OCI-LY7 (cell line): ENCODE measurements at regions not wholly inside any gene's neighbourhood (a gene's known extent, or its start where the extent isn't known, plus 50 kb on each side); places are given as distances from the start of the nearest gene placed in this dataset.

Experiments used
- BruUV-seq: library from RNA; stranded (reverse); fragments of 400-500 nt; replicated peaks from 2 replicates; lab custom pipeline; 2021; lab: Mats Ljungman, UMichigan
- CTCF ChIA-PET: fragments of 300-600 bp; sonication (Branson Sonifier 250); formaldehyde crosslinking; loops from one replicate; lab custom pipeline; 2022; ENCODE audit warnings: antibody characterized with exemption; ENCODE audit not compliant: unreplicated experiment; lab: Charles Lee
- POLR2A ChIA-PET: fragments of 300-600 bp; sonication (Branson Sonifier 250); formaldehyde crosslinking; loops from one replicate; lab custom pipeline; 2022; ENCODE audit warnings: antibody characterized with exemption; lab: Charles Lee
- DNase-seq: peaks from one replicate; pipeline ENCODE4 v3.0.0-alpha.2; 2015; ENCODE audit warnings: low spot score
- H2AFZ ChIP-seq: fragments of 200-600 bp; sonication (generic), shearing (Covaris generic); 2 replicates; pipeline ENCODE4 v1.6.1; 2014; ENCODE audit warnings: mild to moderate bottlenecking, antibody characterized with exemption, low read length, moderate library complexity
- H3K27ac ChIP-seq: fragments of 200-600 bp; sonication (generic); 2 replicates; pipeline ENCODE4 v1.5.1; 2014; ENCODE audit warnings: mixed run types, low read depth, mild to moderate bottlenecking, moderate library complexity, low read length, inconsistent platforms; ENCODE audit not compliant: poor library complexity, severe bottlenecking
- H3K36me3 ChIP-seq: fragments of 200-600 bp; sonication (generic); 2 replicates; pipeline ENCODE4 v1.6.1; 2014; ENCODE audit warnings: mild to moderate bottlenecking, antibody characterized with exemption, low read length, moderate library complexity, mixed read lengths; ENCODE audit not compliant: insufficient read depth
- H3K4me1 ChIP-seq: fragments of 200-600 bp; sonication (generic); 2 replicates; pipeline ENCODE4 v1.5.1; 2014; ENCODE audit warnings: mild to moderate bottlenecking, low read length; ENCODE audit not compliant: insufficient read depth, poor library complexity, severe bottlenecking
- H3K4me2 ChIP-seq: fragments of 200-600 bp; sonication (generic); 2 replicates; pipeline ENCODE4 v1.6.1; 2014; ENCODE audit warnings: mild to moderate bottlenecking, low read length
- H3K4me3 ChIP-seq: fragments of 200-600 bp; sonication (generic); 2 replicates; pipeline ENCODE4 v1.5.1; 2014; ENCODE audit warnings: mild to moderate bottlenecking, low read depth, low read length; ENCODE audit not compliant: poor library complexity, severe bottlenecking
- H3K79me2 ChIP-seq: fragments of 200-600 bp; sonication (generic); 2 replicates; pipeline ENCODE4 v1.6.1; 2016; ENCODE audit warnings: low read depth, mild to moderate bottlenecking, low read length, moderate library complexity, mixed read lengths; ENCODE audit not compliant: insufficient read depth
- H3K9me2 ChIP-seq: fragments of 200-600 bp; sonication (generic); 2 replicates; pipeline ENCODE4 v1.6.1; 2016; ENCODE audit warnings: mild to moderate bottlenecking, low read length, mixed read lengths; ENCODE audit not compliant: insufficient read depth
- H3K9me3 ChIP-seq: fragments of 200-600 bp; sonication (generic); 2 replicates; pipeline ENCODE4 v1.6.1; 2014; ENCODE audit warnings: mild to moderate bottlenecking, mixed run types, low read length, mixed read lengths
- H4K20me1 ChIP-seq: fragments of 200-600 bp; sonication (generic); 2 replicates; pipeline ENCODE4 v1.6.1; 2014; ENCODE audit warnings: mild to moderate bottlenecking, antibody characterized with exemption, low read length, moderate library complexity, mixed read lengths; ENCODE audit not compliant: insufficient read depth
- EZH2phosphoT487 ChIP-seq: fragments of 200-600 bp; sonication (generic); IDR thresholded peaks from 2 replicates; pipeline ENCODE4 v1.6.1; 2018; ENCODE audit warnings: low read depth, borderline replicate concordance, mild to moderate bottlenecking, mixed run types, antibody characterized with exemption, low read length, moderate library complexity, mixed read lengths
- intact Hi-C: fragments of 100-400 bp; cut with micrococcal nuclease; formaldehyde crosslinking; loops from one replicate; pipeline ENCODE4 v1.10.0; 2022; ENCODE audit not compliant: unreplicated experiment
- TF ChIP-seq, protein P1 (sequence below): fragments of 200-600 bp; sonication (generic); conservative IDR thresholded peaks from 2 replicates; pipeline ENCODE4 v1.5.1; 2014; ENCODE audit warnings: mild to moderate bottlenecking, antibody characterized with exemption, low read length, moderate library complexity, mixed read lengths

DNA sequence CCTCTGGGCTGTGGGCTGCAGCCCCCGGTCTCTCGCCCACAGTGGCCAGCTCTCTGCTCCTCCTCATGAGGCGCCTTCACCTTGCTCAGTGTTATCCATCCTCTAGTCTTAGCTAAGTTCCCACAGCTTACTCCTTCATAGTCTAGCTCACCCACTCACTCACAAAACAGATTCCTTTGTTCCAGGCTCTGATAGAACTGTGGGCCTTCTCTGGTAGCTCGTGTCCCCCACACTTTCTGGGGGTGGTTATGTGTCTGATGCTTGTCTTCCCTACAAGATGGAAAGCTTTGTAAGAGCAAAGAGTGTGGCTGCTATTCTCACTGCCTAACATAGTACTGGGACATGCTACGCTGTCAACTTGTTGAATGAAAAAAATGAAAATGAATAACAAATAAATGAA lies 135.8 kb downstream of the EN1 start:
- Histone ChIP-seq H3K27ac (no peak overlapping the region), H3K4me1 (no peaks in the 10 kb centered on the region), H3K9me3 (no peaks in the 10 kb centered on the region), H2AFZ (no peak overlapping the region), H4K20me1 (no peaks in the 10 kb centered on the region), H3K9me2 (no peaks in the 10 kb centered on the region), H3K36me3 (no peaks in the 10 kb centered on the region), H3K79me2 (no peaks in the 10 kb centered on the region), H3K4me2 (no peak overlapping the region), H3K4me3 (no peak overlapping the region)
- TF ChIP-seq, protein P1, sequence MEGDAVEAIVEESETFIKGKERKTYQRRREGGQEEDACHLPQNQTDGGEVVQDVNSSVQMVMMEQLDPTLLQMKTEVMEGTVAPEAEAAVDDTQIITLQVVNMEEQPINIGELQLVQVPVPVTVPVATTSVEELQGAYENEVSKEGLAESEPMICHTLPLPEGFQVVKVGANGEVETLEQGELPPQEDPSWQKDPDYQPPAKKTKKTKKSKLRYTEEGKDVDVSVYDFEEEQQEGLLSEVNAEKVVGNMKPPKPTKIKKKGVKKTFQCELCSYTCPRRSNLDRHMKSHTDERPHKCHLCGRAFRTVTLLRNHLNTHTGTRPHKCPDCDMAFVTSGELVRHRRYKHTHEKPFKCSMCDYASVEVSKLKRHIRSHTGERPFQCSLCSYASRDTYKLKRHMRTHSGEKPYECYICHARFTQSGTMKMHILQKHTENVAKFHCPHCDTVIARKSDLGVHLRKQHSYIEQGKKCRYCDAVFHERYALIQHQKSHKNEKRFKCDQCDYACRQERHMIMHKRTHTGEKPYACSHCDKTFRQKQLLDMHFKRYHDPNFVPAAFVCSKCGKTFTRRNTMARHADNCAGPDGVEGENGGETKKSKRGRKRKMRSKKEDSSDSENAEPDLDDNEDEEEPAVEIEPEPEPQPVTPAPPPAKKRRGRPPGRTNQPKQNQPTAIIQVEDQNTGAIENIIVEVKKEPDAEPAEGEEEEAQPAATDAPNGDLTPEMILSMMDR = no peak
- TF ChIP-seq EZH2phosphoT487 = no peak
- no TSS peak for BruUV-seq
- CTCF ChIA-PET = no interaction called here
- DNase-seq = no peak
- POLR2A ChIA-PET = interaction anchor here (0.5 kb wide), 1 partner anchor 525 kb away, joined by 3 read pairs; no protein-coding TSS in a partner anchor
- intact Hi-C loops = no loop called here

DNA sequence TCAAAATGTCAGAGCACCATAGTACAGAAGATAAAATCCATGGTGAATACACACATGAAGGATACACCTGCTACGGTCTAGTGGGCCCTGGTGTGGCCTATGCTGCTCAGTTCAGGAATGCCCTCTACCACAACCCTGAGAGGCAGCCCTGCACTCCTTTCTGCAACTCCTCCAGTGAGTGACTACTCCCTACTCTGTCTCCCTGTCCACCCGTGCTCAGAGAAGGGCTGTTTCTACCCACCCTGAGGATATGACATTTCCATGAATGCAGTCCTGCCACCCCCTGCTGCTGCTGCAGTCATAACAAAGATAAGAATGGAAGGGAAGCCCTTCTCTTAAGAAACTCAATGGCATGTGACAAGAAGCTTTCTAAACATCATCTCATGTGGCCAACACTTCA lies 137.0 kb downstream of the EN1 start:
- no peaks in the 10 kb centered on the region for H3K79me2 ChIP-seq
- no peak overlapping the region for H3K4me2 ChIP-seq
- no TSS peak for BruUV-seq
- intact Hi-C loops = no loop called here
- ChIA-PET CTCF (interaction anchor here (0.6 kb wide), 1 partner anchor 30 kb away, joined by 3 read pairs; no protein-coding TSS in a partner anchor), POLR2A (no interaction called here)
- DNase-seq = no peak
- no peaks in the 10 kb centered on the region for H3K9me3 ChIP-seq
- no peak overlapping the region for H2AFZ ChIP-seq
- no peaks in the 10 kb centered on the region for H3K36me3 ChIP-seq
- H4K20me1 ChIP-seq = no peaks in the 10 kb centered on the region
- no peaks in the 10 kb centered on the region for H3K9me2 ChIP-seq
- no peaks in the 10 kb centered on the region for H3K4me1 ChIP-seq
- H3K4me3 ChIP-seq = no peak overlapping the region
- H3K27ac ChIP-seq = no peak overlapping the region
- no peak for TF ChIP-seq EZH2phosphoT487
- TF ChIP-seq, protein P1 = no peak

DNA sequence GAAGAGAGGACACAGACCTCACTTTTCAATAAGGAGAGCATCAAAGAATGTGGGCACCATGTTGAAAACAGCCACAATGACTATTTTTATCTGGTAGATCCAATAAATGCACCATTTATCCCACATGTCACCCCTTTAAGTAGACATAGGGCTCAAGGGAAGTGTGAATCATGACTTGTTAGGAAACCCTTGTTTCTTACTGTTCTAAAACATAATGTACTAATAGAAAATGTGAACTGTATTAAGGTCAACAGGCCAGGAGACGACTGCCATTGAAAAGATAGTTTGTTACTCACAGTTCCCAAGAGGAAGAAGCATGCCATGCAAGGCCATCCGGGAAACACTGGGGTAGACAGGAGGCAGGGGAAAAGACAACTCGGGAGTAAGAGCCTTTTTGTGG lies 137.7 kb downstream of the EN1 start:
- Histone ChIP-seq H3K36me3 (no peaks in the 10 kb centered on the region), H3K4me1 (no peaks in the 10 kb centered on the region), H4K20me1 (no peaks in the 10 kb centered on the region), H2AFZ (no peak overlapping the region), H3K9me2 (no peaks in the 10 kb centered on the region), H3K4me2 (no peak overlapping the region), H3K27ac (no peak overlapping the region), H3K79me2 (no peaks in the 10 kb centered on the region), H3K4me3 (no peak overlapping the region), H3K9me3 (no peaks in the 10 kb centered on the region)
- BruUV-seq = no TSS peak
- intact Hi-C loops = no loop called here
- DNase-seq = no peak
- POLR2A ChIA-PET = no interaction called here
- CTCF ChIA-PET = no interaction called here
- TF ChIP-seq EZH2phosphoT487 = no peak
- TF ChIP-seq, protein P1 = no peak
